ENCODE measurements at regions not wholly inside any gene's neighbourhood (a gene's known extent, or its start where the extent isn't known, plus 50 kb on each side); places are given as distances from the start of the nearest gene placed in this dataset.

- no peaks in the 10 kb centered on the region for H3K9me2 ChIP-seq (replicated peaks; ENCODE audit: insufficient read depth, low read length)
- H3K9ac ChIP-seq (ENCODE audit: low read length), result no peak overlapping the region
- no peaks in the 10 kb centered on the region for H3K4me1 ChIP-seq (ENCODE audit: low read length)
- H2AFZ ChIP-seq (ENCODE audit: low read length), result no peak overlapping the region
- DNase-seq, result no peak
- H3K36me3 ChIP-seq (replicated peaks; ENCODE audit: insufficient read depth, low read length), result no peaks in the 10 kb centered on the region
- H4K20me1 ChIP-seq (ENCODE audit: insufficient read depth, low read length), result no peaks in the 10 kb centered on the region
- peaks cover 47% of the 10 kb centered on the region for H3K27me3 ChIP-seq (replicated peaks; ENCODE audit: insufficient read depth, low read length)
- H3K4me3 ChIP-seq (ENCODE audit: low read length), result no peak overlapping the region
- TF ChIP-seq EZH2phosphoT487 (IDR thresholded peaks at IDR 0.05; ENCODE audit: low read length) (no peak), EZH2 (optimal IDR thresholded peaks at IDR 0.05; ENCODE audit: low read depth, low read length) (no peak), CTCF (IDR thresholded peaks at IDR 0.05; ENCODE audit: low read length) (no peak)
- no peak overlapping the region for H3K27ac ChIP-seq (ENCODE audit: low read length)
- no peaks in the 10 kb centered on the region for H3K79me2 ChIP-seq (ENCODE audit: low read length)
- H3F3A ChIP-seq (ENCODE audit: insufficient read depth, low read length), result no peaks in the 10 kb centered on the region
- H3K9me3 ChIP-seq (replicated peaks; ENCODE audit: insufficient read depth, low read length), result no peaks in the 10 kb centered on the region
- no peak overlapping the region for H3K4me2 ChIP-seq (ENCODE audit: low read depth, low read length)
These were observed 350.9 kb downstream of the FOXL1 start for GRCh38 chr16:86929057-86929871.

GRCh38 chr16:86930001-86930400 is 351.7 kb downstream of the FOXL1 start:
- Histone ChIP-seq H3K9ac (ENCODE audit: low read length) (no peak overlapping the region), H3K79me2 (ENCODE audit: low read length) (no peaks in the 10 kb centered on the region), H2AFZ (ENCODE audit: low read length) (no peak overlapping the region), H3K4me1 (ENCODE audit: low read length) (no peaks in the 10 kb centered on the region), H3K36me3 (replicated peaks; ENCODE audit: insufficient read depth, low read length) (no peaks in the 10 kb centered on the region), H4K20me1 (ENCODE audit: insufficient read depth, low read length) (no peaks in the 10 kb centered on the region), H3K9me2 (replicated peaks; ENCODE audit: insufficient read depth, low read length) (no peaks in the 10 kb centered on the region), H3K4me3 (ENCODE audit: low read length) (no peak overlapping the region), H3K9me3 (replicated peaks; ENCODE audit: insufficient read depth, low read length) (no peaks in the 10 kb centered on the region), H3K27me3 (replicated peaks; ENCODE audit: insufficient read depth, low read length) (peaks cover 45% of the 10 kb centered on the region), H3K27ac (ENCODE audit: low read length) (no peak overlapping the region), H3K4me2 (ENCODE audit: low read depth, low read length) (no peak overlapping the region), H3F3A (ENCODE audit: insufficient read depth, low read length) (no peaks in the 10 kb centered on the region)
- no peak for DNase-seq
- TF ChIP-seq CTCF (IDR thresholded peaks at IDR 0.05; ENCODE audit: low read length), result no peak
- no peak for TF ChIP-seq EZH2phosphoT487 (IDR thresholded peaks at IDR 0.05; ENCODE audit: low read length)
- TF ChIP-seq EZH2 (optimal IDR thresholded peaks at IDR 0.05; ENCODE audit: low read depth, low read length), result no peak

GRCh38 chr16:86930663-86931373 is 352.5 kb downstream of the FOXL1 start:
- Histone ChIP-seq H3K36me3 (replicated peaks; ENCODE audit: insufficient read depth, low read length) (no peaks in the 10 kb centered on the region), H3K9me2 (replicated peaks; ENCODE audit: insufficient read depth, low read length) (no peaks in the 10 kb centered on the region), H3K79me2 (ENCODE audit: low read length) (no peaks in the 10 kb centered on the region), H3K27me3 (replicated peaks; ENCODE audit: insufficient read depth, low read length) (peaks cover 42% of the 10 kb centered on the region), H3K27ac (ENCODE audit: low read length) (no peak overlapping the region), H2AFZ (ENCODE audit: low read length) (no peak overlapping the region), H3F3A (ENCODE audit: insufficient read depth, low read length) (no peaks in the 10 kb centered on the region), H4K20me1 (ENCODE audit: insufficient read depth, low read length) (no peaks in the 10 kb centered on the region), H3K4me2 (ENCODE audit: low read depth, low read length) (no peak overlapping the region), H3K4me1 (ENCODE audit: low read length) (no peaks in the 10 kb centered on the region), H3K9me3 (replicated peaks; ENCODE audit: insufficient read depth, low read length) (no peaks in the 10 kb centered on the region), H3K9ac (ENCODE audit: low read length) (no peak overlapping the region), H3K4me3 (ENCODE audit: low read length) (no peak overlapping the region)
- TF ChIP-seq EZH2 (optimal IDR thresholded peaks at IDR 0.05; ENCODE audit: low read depth, low read length) (no peak), CTCF (IDR thresholded peaks at IDR 0.05; ENCODE audit: low read length) (no peak), EZH2phosphoT487 (IDR thresholded peaks at IDR 0.05; ENCODE audit: low read length) (no peak)
- DNase-seq, result no peak
